GM12874 (cell line): ENCODE measurements at regions not wholly inside any gene's neighbourhood (a gene's known extent, or its start where the extent isn't known, plus 50 kb on each side); places are given as distances from the start of the nearest gene placed in this dataset.

ENCODE experiments used
- CTCF ChIP-seq: IDR thresholded peaks from 2 replicates; pipeline ENCODE4 v1.5.1; 2011; ENCODE audit warnings: low read depth, mild to moderate bottlenecking, control low read depth, low read length, moderate library complexity; ENCODE audit not compliant: insufficient read depth

- TF ChIP-seq CTCF: no peak
Measured at GRCh38 chr11:134785660-134786284, 373.7 kb upstream of the B3GAT1 start.

GRCh38 chr11:134785059-134785458 lies 373.0 kb upstream of the B3GAT1 start:
- TF ChIP-seq CTCF: no peak

- no peak for TF ChIP-seq CTCF
Measured at GRCh38 chr11:134784568-134784967, 372.5 kb upstream of the B3GAT1 start.

DNA sequence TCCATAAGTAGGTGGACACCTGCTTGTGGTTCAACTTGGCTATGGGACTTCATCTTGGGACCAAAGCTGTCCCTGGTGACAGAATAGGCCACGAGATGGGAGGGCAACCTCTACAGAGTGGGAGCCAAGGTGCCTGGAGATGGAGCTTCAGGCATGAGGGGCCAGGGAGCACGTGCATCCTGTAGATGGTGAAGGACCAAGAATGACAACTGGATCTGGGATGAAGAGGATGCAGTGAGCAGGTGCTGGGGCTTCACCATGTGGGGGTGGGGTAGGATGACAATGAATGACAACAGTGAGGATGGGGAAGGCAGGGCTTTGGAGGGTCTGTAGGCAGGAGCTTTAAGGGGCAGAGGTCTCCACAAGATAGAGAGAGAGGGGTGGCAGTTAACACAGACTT lies 372.0 kb upstream of the B3GAT1 start:
- TF ChIP-seq CTCF: no peak

- TF ChIP-seq CTCF: no peak
Measured at GRCh38 chr11:134783234-134783633, 371.2 kb upstream of the B3GAT1 start.

GRCh38 chr11:134781380-134781866 lies 369.4 kb upstream of the B3GAT1 start:
- TF ChIP-seq CTCF: no peak

DNA sequence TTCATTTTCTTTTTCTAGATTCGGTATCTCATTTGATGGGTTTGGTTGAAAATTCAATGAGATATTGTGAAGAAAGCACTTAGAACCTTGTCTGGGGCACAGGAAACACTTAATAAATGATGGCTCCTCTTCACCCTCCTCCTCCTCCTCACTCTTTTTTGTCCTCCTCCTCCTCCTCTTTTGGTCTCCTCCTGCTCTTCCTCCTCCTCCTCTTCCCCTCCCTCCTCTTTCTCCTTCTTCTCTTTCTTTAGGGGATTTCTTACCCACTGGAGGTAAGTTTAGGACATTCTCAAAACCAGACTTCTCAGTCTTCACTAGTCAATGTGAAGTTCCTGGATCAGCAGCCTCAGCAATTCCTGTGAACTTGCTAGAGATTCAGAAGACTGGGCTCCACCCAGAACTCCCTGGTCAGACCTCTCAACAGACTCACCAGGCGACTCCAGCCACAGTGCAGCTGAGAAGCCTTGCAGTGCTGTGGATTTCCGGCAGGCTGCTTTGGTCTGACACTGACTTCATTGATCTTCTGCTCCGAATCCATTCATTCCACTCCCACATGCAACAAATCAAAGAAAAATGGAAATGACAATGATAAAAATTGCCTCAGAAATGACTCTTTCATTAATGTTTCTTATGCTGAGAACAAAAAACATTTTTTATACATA lies 368.6 kb upstream of the B3GAT1 start:
- no peak for TF ChIP-seq CTCF
